H1 (cell line): ENCODE measurements at regions not wholly inside any gene's neighbourhood (a gene's known extent, or its start where the extent isn't known, plus 50 kb on each side); places are given as distances from the start of the nearest gene placed in this dataset.

Experiments
- CTCF ChIA-PET: fragments of 300-600 bp; sonication (Branson Sonifier 250); formaldehyde crosslinking; loops from one replicate; lab custom pipeline; 2021; ENCODE audit not compliant: partially characterized antibody; lab: Charles Lee
- POLR2A ChIA-PET: fragments of 300-600 bp; sonication (Branson Sonifier 250); formaldehyde crosslinking; loops from one replicate; lab custom pipeline; 2021; ENCODE audit warnings: inconsistent platforms; ENCODE audit not compliant: partially characterized antibody; lab: Charles Lee
- DNase-seq, 2 experiments: peaks; one replicate each; pipeline versions ENCODE4 v3.0.0 to v3.0.0-alpha.2; 2010 to 2022; ENCODE audit warnings: low spot score in 2 of 2, low read depth in 1 of 2, mixed read lengths in 1 of 2
- FAIRE-seq: peaks from 2 replicates; lab custom pipeline; 2011; peaks lifted over from hg19 to GRCh38; lab: Jason Lieb, UNC
- H2AFZ ChIP-seq: 2 replicates; pipeline ENCODE4 v1.8.1; 2012; ENCODE audit warnings: low read length, inconsistent platforms
- H2AK5ac ChIP-seq: 2 replicates; pipeline ENCODE4 v1.6.1; 2013; ENCODE audit warnings: low read depth, low read length
- H2BK120ac ChIP-seq: replicated peaks from 2 replicates; pipeline ENCODE3; 2013; ENCODE audit warnings: low read depth, low read length, inconsistent platforms
- H2BK12ac ChIP-seq: 2 replicates; pipeline ENCODE4 v1.6.1; 2013; ENCODE audit warnings: low read depth, low read length
- H2BK15ac ChIP-seq: 2 replicates; pipeline ENCODE4 v1.6.1; 2013; ENCODE audit warnings: low read length
- H2BK20ac ChIP-seq: 2 replicates; pipeline ENCODE4 v1.6.1; 2013; ENCODE audit warnings: low read length
- H2BK5ac ChIP-seq: 2 replicates; pipeline ENCODE4 v1.6.1; 2013; ENCODE audit warnings: low read depth, low read length
- H3K14ac ChIP-seq: 2 replicates; pipeline ENCODE4 v1.6.1; 2013; ENCODE audit warnings: inconsistent platforms; ENCODE audit not compliant: insufficient read length
- H3K18ac ChIP-seq: 2 replicates; pipeline ENCODE4 v1.6.1; 2013; ENCODE audit warnings: low read length; ENCODE audit errors: extremely low read depth
- H3K23ac ChIP-seq: 2 replicates; pipeline ENCODE4 v1.6.1; 2013; ENCODE audit warnings: inconsistent platforms; ENCODE audit not compliant: insufficient read length
- H3K23me2 ChIP-seq: 2 replicates; pipeline ENCODE4 v1.6.1; 2013; ENCODE audit warnings: low read depth, low read length
- H3K27ac ChIP-seq: 2 replicates; pipeline ENCODE4 v1.6.1; 2011; ENCODE audit warnings: low read depth, low read length, inconsistent platforms
- H3K27me3 ChIP-seq, 4 experiments: replicated peaks in 1 of 4; 1 replicate in 1 of 4; 2 replicates in 3 of 4; pipeline versions ENCODE4 v1.6.1 to v1.8.1; 2011 to 2013; ENCODE audit warnings: low read length in 3 of 4, mild to moderate bottlenecking in 3 of 4, inconsistent platforms in 2 of 4, mixed read lengths in 2 of 4, moderate library complexity in 1 of 4; ENCODE audit not compliant: control insufficient read depth in 3 of 4, insufficient read depth in 3 of 4; ENCODE audit errors: extremely low read depth in 1 of 4
- H3K36me3 ChIP-seq, 4 experiments: 2 replicates each; pipeline versions ENCODE4 v1.6.1 to v1.8.1; 2011 to 2013; ENCODE audit warnings: mild to moderate bottlenecking in 4 of 4, low read length in 3 of 4, moderate library complexity in 2 of 4, control low read depth in 1 of 4, inconsistent platforms in 1 of 4; ENCODE audit not compliant: insufficient read depth in 4 of 4, control insufficient read depth in 2 of 4
- H3K4ac ChIP-seq: replicated peaks from 2 replicates; pipeline ENCODE3; 2013; ENCODE audit warnings: low read length, low read depth, mixed read lengths, inconsistent platforms; ENCODE audit not compliant: insufficient read length
- H3K4me1 ChIP-seq, 4 experiments: replicated peaks in 1 of 4; 1 replicate in 1 of 4; 2 replicates in 3 of 4; pipeline versions ENCODE4 v1.6.1 to v1.8.1; 2011 to 2013; ENCODE audit warnings: low read length in 3 of 4, inconsistent platforms in 2 of 4, mixed read lengths in 1 of 4; ENCODE audit not compliant: insufficient read depth in 4 of 4, control insufficient read depth in 3 of 4
- H3K4me2 ChIP-seq, 2 experiments: 2 replicates each; pipeline versions ENCODE4 v1.6.1 to v1.8.1; 2011 to 2013; ENCODE audit warnings: low read depth in 2 of 2, low read length in 2 of 2, control low read depth in 1 of 2, inconsistent platforms in 1 of 2, mild to moderate bottlenecking in 1 of 2; ENCODE audit not compliant: insufficient read depth in 1 of 2
- H3K4me3 ChIP-seq, 4 experiments: fragments of 200-600, 300-600 bp in 1 of 4; sonication (generic), shearing (Covaris generic), sonication (Bioruptor Twin) in 1 of 4; 2 replicates each; pipeline versions ENCODE4 v1.5.1 to v1.8.1; 2011 to 2016; ENCODE audit warnings: low read length in 4 of 4, low read depth in 3 of 4, control low read depth in 2 of 4, inconsistent platforms in 2 of 4, mild to moderate bottlenecking in 2 of 4, mixed read lengths in 1 of 4, moderate library complexity in 1 of 4; ENCODE audit not compliant: insufficient read depth in 2 of 4; ENCODE audit errors: extremely low read depth in 1 of 4
- H3K56ac ChIP-seq: replicated peaks from 2 replicates; pipeline ENCODE3; 2013; ENCODE audit warnings: low read depth, mild to moderate bottlenecking, mixed read lengths, low read length, inconsistent platforms; ENCODE audit not compliant: insufficient read length
- H3K79me1 ChIP-seq: 2 replicates; pipeline ENCODE4 v1.6.1; 2013; ENCODE audit warnings: low read depth, low read length, control low read depth
- H3K79me2 ChIP-seq, 2 experiments: 2 replicates each; pipeline versions ENCODE4 v1.6.1 to v1.8.1; 2012 to 2013; ENCODE audit warnings: low read length in 2 of 2, mild to moderate bottlenecking in 2 of 2, inconsistent platforms in 1 of 2; ENCODE audit not compliant: insufficient read depth in 2 of 2, control insufficient read depth in 1 of 2
- H3K9ac ChIP-seq, 4 experiments: replicated peaks in 1 of 4; 1 replicate in 1 of 4; 2 replicates in 3 of 4; pipeline versions ENCODE4 v1.6.1 to v1.8.1; 2011 to 2013; ENCODE audit warnings: low read depth in 3 of 4, low read length in 3 of 4, control low read depth in 2 of 4, mild to moderate bottlenecking in 2 of 4, moderate library complexity in 2 of 4, inconsistent platforms in 1 of 4; ENCODE audit errors: extremely low read depth in 1 of 4
- H3K9me3 ChIP-seq, 2 experiments: 2 replicates each; pipeline versions ENCODE4 v1.6.1 to v1.8.1; 2012 to 2013; ENCODE audit warnings: mild to moderate bottlenecking in 2 of 2, moderate library complexity in 2 of 2, control low read depth in 1 of 2, inconsistent platforms in 1 of 2, low read depth in 1 of 2, low read length in 1 of 2, mixed read lengths in 1 of 2; ENCODE audit not compliant: insufficient read depth in 2 of 2
- H4K20me1 ChIP-seq, 2 experiments: replicated peaks in 1 of 2; 2 replicates each; pipeline versions ENCODE3 to v1.8.1; 2011 to 2013; ENCODE audit warnings: inconsistent platforms in 2 of 2, low read length in 2 of 2, mild to moderate bottlenecking in 1 of 2; ENCODE audit not compliant: insufficient read depth in 2 of 2, control insufficient read depth in 1 of 2
- H4K5ac ChIP-seq: 2 replicates; pipeline ENCODE4 v1.6.1; 2013; ENCODE audit warnings: low read length, low read depth, mixed read lengths, inconsistent platforms; ENCODE audit not compliant: insufficient read length
- H4K8ac ChIP-seq: 2 replicates; pipeline ENCODE4 v1.8.0; 2013; ENCODE audit warnings: mild to moderate bottlenecking, moderate library complexity, low read length, inconsistent platforms; ENCODE audit not compliant: insufficient read depth; ENCODE audit errors: extremely low read depth
- H4K91ac ChIP-seq: replicated peaks from 2 replicates; pipeline ENCODE3; 2013; ENCODE audit warnings: low read length, mixed read lengths, inconsistent platforms; ENCODE audit not compliant: insufficient read length
- CEBPB ChIP-seq: IDR thresholded peaks from 2 replicates; pipeline ENCODE4 v1.6.1; 2012; ENCODE audit warnings: low read depth, low read length
- GABPA ChIP-seq: IDR thresholded peaks from 2 replicates; pipeline ENCODE4 v1.6.1; 2011; ENCODE audit warnings: mild to moderate bottlenecking, low read length, moderate library complexity, borderline replicate concordance; ENCODE audit not compliant: insufficient read depth
- JUND ChIP-seq: IDR thresholded peaks from 2 replicates; pipeline ENCODE4 v1.6.1; 2011; ENCODE audit warnings: mild to moderate bottlenecking, improper control_type of control experiment, low read length
- KDM1A ChIP-seq: fragments of 200-600, 300-600 bp; sonication (generic); IDR thresholded peaks from 2 replicates; pipeline ENCODE4 v1.7.1; 2016; ENCODE audit warnings: mild to moderate bottlenecking, low read length, borderline replicate concordance
- NRF1 ChIP-seq: IDR thresholded peaks from 2 replicates; pipeline ENCODE4 v1.6.1; 2011; ENCODE audit warnings: mild to moderate bottlenecking, low read depth, low read length, improper control_type of control experiment
- POU5F1 ChIP-seq: IDR thresholded peaks from 2 replicates; pipeline ENCODE4 v1.6.1; 2011; ENCODE audit warnings: low read depth, mild to moderate bottlenecking, low read length, moderate library complexity
- RNF2 ChIP-seq: fragments of 200-900, 300-1000 bp; sonication (generic); IDR thresholded peaks from 2 replicates; pipeline ENCODE4 v1.7.1; 2016; ENCODE audit warnings: borderline replicate concordance, low read depth, mild to moderate bottlenecking, antibody characterized with exemption, low read length; ENCODE audit not compliant: poor library complexity, severe bottlenecking; ENCODE audit errors: missing control alignments
- SP2 ChIP-seq: IDR thresholded peaks from 2 replicates; pipeline ENCODE4 v1.6.1; 2012; ENCODE audit warnings: mild to moderate bottlenecking, low read length, inconsistent platforms
- WGBS, 2 experiments: shearing (Covaris generic) in 1 of 2; methylation state at CpG; one replicate each; pipeline versions ENCODE4 v1.1.6 to v1.1.7; 2013 to 2015; ENCODE audit warnings: low lambda C conversion rate in 2 of 2, mixed read lengths in 2 of 2, inconsistent platforms in 1 of 2, low coverage in 1 of 2, missing lambda C conversion rate in 1 of 2; ENCODE audit not compliant: insufficient replicate concordance in 2 of 2, insufficient coverage in 1 of 2, insufficient read length in 1 of 2; ENCODE audit errors: extremely low coverage in 1 of 2, missing lambda C conversion rate in 1 of 2; 5-methylcytosine and 5-hydroxymethylcytosine counted together

DNA sequence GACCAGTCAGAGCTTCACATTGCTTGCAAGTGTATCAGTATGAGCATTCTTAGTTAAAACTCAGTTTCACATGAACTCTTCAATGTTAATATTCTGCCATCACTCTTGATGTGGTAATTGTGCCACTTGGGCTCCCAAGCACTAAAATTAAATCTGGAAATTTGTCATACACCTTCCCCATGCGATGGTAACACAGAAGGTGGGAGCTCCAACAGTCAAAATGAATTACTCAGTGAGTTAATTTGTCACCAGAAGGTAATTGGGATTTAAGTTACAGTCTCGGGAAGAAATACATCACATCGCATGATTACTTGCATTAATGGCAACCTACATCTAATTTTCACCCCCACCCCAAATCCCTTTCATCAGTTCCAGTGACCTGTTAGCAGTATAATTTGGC lies 376.5 kb upstream of the DAB1 start:
- no peak overlapping the region for H4K8ac ChIP-seq
- H3K79me1 ChIP-seq = no peaks in the 10 kb centered on the region
- H3K9me3 ChIP-seq = no peaks in the 10 kb centered on the region
- no peak overlapping the region for H3K14ac ChIP-seq
- H3K23ac ChIP-seq = no peak overlapping the region
- H4K20me1 ChIP-seq = no peaks in the 10 kb centered on the region
- H2AFZ ChIP-seq = no peak overlapping the region
- no peak overlapping the region for H2BK12ac ChIP-seq
- WGBS, 2 experiments = 93% methylated on average over 3 of the region's 3 CpGs; no CpG with 5 or more reads in 1 of the 2 experiments
- ChIA-PET CTCF (interaction anchor here (1.0 kb wide), 1 partner anchor 29 kb away, joined by 3 read pairs; no protein-coding TSS in a partner anchor), POLR2A (no interaction called here)
- H3K27ac ChIP-seq = no peak overlapping the region
- no peak overlapping the region for H3K18ac ChIP-seq
- H3K23me2 ChIP-seq = no peaks in the 10 kb centered on the region; the same call in 1 of the 2 replicates
- H3K4me2 ChIP-seq = no peak overlapping the region
- H3K36me3 ChIP-seq = no peaks in the 10 kb centered on the region
- H3K79me2 ChIP-seq = no peaks in the 10 kb centered on the region
- no peak overlapping the region for H4K5ac ChIP-seq
- H2BK20ac ChIP-seq = no peak overlapping the region
- FAIRE-seq (no peak), DNase-seq (no peak)
- H3K9ac ChIP-seq = no peak overlapping the region
- H2BK15ac ChIP-seq = no peak overlapping the region
- peaks cover 0 to 2% (median 0%) of the 10 kb centered on the region in 4 experiments; a peak in 1 of 7 replicates for H3K4me1 ChIP-seq
- no peak overlapping the region for H3K56ac ChIP-seq
- no peak overlapping the region for H3K4me3 ChIP-seq
- H4K91ac ChIP-seq = no peak overlapping the region
- H2AK5ac ChIP-seq = no peak overlapping the region
- no peak overlapping the region for H2BK5ac ChIP-seq
- no peak overlapping the region for H2BK120ac ChIP-seq
- no peak overlapping the region for H3K4ac ChIP-seq
- no peak for TF ChIP-seq CEBPB
- TF ChIP-seq SP2 = no peak
- no peak for TF ChIP-seq JUND
- TF ChIP-seq POU5F1 = no peak
- no peak for TF ChIP-seq NRF1
- TF ChIP-seq GABPA = no peak
- no peak for TF ChIP-seq RNF2
- no peak for TF ChIP-seq KDM1A
- H3K27me3 ChIP-seq = no peaks in the 10 kb centered on the region
